Neuronal stem cell (in vitro differentiated cells): ENCODE measurements at regions not wholly inside any gene's neighbourhood (a gene's known extent, or its start where the extent isn't known, plus 50 kb on each side); places are given as distances from the start of the nearest gene placed in this dataset.

ENCODE experiments used
- DNase-seq: peaks from one replicate; pipeline ENCODE4 v3.0.0-alpha.2; 2013; ENCODE audit warnings: low spot score
- H2AFZ ChIP-seq: one replicate; pipeline ENCODE4 v1.6.1; 2013; ENCODE audit warnings: mild to moderate bottlenecking, low read length, inconsistent platforms
- H2AK5ac ChIP-seq: 2 replicates; pipeline ENCODE4 v1.6.1; 2013; ENCODE audit warnings: low read depth, mild to moderate bottlenecking, inconsistent platforms, low read length, moderate library complexity, mixed read lengths
- H2BK120ac ChIP-seq: 2 replicates; pipeline ENCODE4 v1.6.1; 2013; ENCODE audit warnings: low read depth, mild to moderate bottlenecking, inconsistent platforms, low read length, moderate library complexity, mixed read lengths
- H2BK12ac ChIP-seq: one replicate; pipeline ENCODE4 v1.6.1; 2013; ENCODE audit warnings: low read length, inconsistent platforms
- H2BK15ac ChIP-seq: 2 replicates; pipeline ENCODE4 v1.6.1; 2013; ENCODE audit warnings: mild to moderate bottlenecking, low read length, inconsistent platforms, mixed read lengths
- H2BK5ac ChIP-seq: one replicate; pipeline ENCODE4 v1.6.1; 2013; ENCODE audit warnings: inconsistent platforms, mild to moderate bottlenecking, low read length, moderate library complexity
- H3K14ac ChIP-seq: one replicate; pipeline ENCODE4 v1.6.1; 2013; ENCODE audit warnings: low read length, inconsistent platforms
- H3K18ac ChIP-seq: 2 replicates; pipeline ENCODE4 v1.6.1; 2013; ENCODE audit warnings: low read length, inconsistent platforms
- H3K23ac ChIP-seq: 2 replicates; pipeline ENCODE4 v1.6.1; 2013; ENCODE audit warnings: low read depth, mild to moderate bottlenecking, mixed read lengths, low read length, inconsistent platforms; ENCODE audit not compliant: poor library complexity
- H3K27ac ChIP-seq: replicated peaks from 3 replicates; pipeline ENCODE4 v1.5.1; 2013; ENCODE audit warnings: low read length, inconsistent platforms
- H3K27me3 ChIP-seq, 3 experiments: 2 replicates each; pipeline ENCODE4 v1.6.1; 2013; ENCODE audit warnings: low read length in 3 of 3, mild to moderate bottlenecking in 2 of 3, inconsistent platforms in 1 of 3, low read depth in 1 of 3, mixed read lengths in 1 of 3, moderate library complexity in 1 of 3; ENCODE audit not compliant: control insufficient read depth in 3 of 3, insufficient read depth in 3 of 3
- H3K36me3 ChIP-seq, 2 donors: replicated peaks in 1 of 2; 2 replicates each; pipeline ENCODE4 v1.6.1; 2013; ENCODE audit warnings: low read length in 2 of 2; ENCODE audit not compliant: control insufficient read depth in 2 of 2, insufficient read depth in 2 of 2
- H3K4ac ChIP-seq: 2 replicates; pipeline ENCODE4 v1.6.1; 2013; ENCODE audit warnings: inconsistent platforms, mild to moderate bottlenecking, low read length, moderate library complexity
- H3K4me1 ChIP-seq, 2 donors: 1 replicate in 1 of 2; 2 replicates in 1 of 2; pipeline ENCODE4 v1.6.1; 2013; ENCODE audit warnings: low read length in 2 of 2, low read depth in 1 of 2; ENCODE audit not compliant: control insufficient read depth in 2 of 2, insufficient read depth in 1 of 2
- H3K4me2 ChIP-seq: one replicate; pipeline ENCODE4 v1.6.1; 2013; ENCODE audit warnings: mild to moderate bottlenecking, low read length, inconsistent platforms; ENCODE audit not compliant: insufficient read depth, poor library complexity, severe bottlenecking
- H3K4me3 ChIP-seq, 2 donors: 2 replicates each; pipeline ENCODE4 v1.5.1; 2013; ENCODE audit warnings: low read length in 2 of 2, mild to moderate bottlenecking in 2 of 2, inconsistent platforms in 1 of 2, moderate library complexity in 1 of 2
- H3K79me1 ChIP-seq: one replicate; pipeline ENCODE4 v1.6.1; 2013; ENCODE audit warnings: low read depth, mild to moderate bottlenecking, inconsistent platforms, low read length, moderate library complexity
- H3K9ac ChIP-seq: one replicate; pipeline ENCODE4 v1.6.1; 2013; ENCODE audit warnings: mild to moderate bottlenecking, low read depth, low read length, inconsistent platforms; ENCODE audit not compliant: poor library complexity
- H3K9me3 ChIP-seq, 2 donors: replicated peaks in 1 of 2; 2 replicates each; pipeline versions ENCODE3 to v1.6.1; 2013; ENCODE audit warnings: low read length in 2 of 2, mild to moderate bottlenecking in 2 of 2, inconsistent platforms in 1 of 2, low read depth in 1 of 2, mixed read lengths in 1 of 2, moderate library complexity in 1 of 2; ENCODE audit not compliant: control insufficient read depth in 2 of 2, insufficient read depth in 1 of 2
- H4K8ac ChIP-seq: one replicate; pipeline ENCODE4 v1.6.1; 2013; ENCODE audit warnings: low read depth, mild to moderate bottlenecking, inconsistent platforms, low read length, moderate library complexity
- H4K91ac ChIP-seq: one replicate; pipeline ENCODE4 v1.6.1; 2013; ENCODE audit warnings: low read length, low read depth, mild to moderate bottlenecking, inconsistent platforms; ENCODE audit not compliant: poor library complexity
- WGBS, 2 donors: extraction: QIAGEN DNeasy Blood & Tissue Kit; methylation state at CpG; one replicate each; pipeline ENCODE4 v1.1.7; 2013; ENCODE audit warnings: missing lambda C conversion rate in 2 of 2, mixed read lengths in 1 of 2; ENCODE audit not compliant: insufficient read length in 2 of 2, insufficient replicate concordance in 1 of 2; ENCODE audit errors: extremely low coverage in 2 of 2; 5-methylcytosine and 5-hydroxymethylcytosine counted together

DNA sequence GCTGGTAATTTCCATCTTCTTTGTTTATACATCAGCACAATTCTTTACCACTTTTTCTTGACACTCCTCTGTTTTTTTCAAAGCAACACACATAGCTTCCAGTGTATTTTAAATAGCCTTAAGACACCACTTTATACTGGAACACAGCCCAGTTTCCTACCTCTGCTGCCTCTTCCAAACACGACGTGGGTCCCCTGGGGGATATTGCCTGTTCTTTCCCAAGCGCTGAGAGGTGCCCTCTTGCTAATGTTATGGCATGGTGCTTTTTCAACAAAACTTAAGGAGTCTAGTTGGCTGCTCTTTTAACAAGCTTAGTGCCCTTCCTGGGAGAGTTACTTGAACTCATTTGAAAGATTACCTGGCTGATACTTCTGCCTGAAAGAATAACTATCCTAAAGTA is 112.7 kb downstream of the OLFM4 start:
- H3K4me1 ChIP-seq, result peaks cover 13 to 23% of the 10 kb centered on the region in 2 donors
- no peak overlapping the region for H2AK5ac ChIP-seq
- H4K91ac ChIP-seq, result no peak overlapping the region
- no peak overlapping the region for H2BK120ac ChIP-seq
- no CpG with 5 or more reads among the region's 3 CpGs for WGBS, 2 donors
- no peaks in the 10 kb centered on the region for H3K36me3 ChIP-seq
- no peak overlapping the region for H2BK5ac ChIP-seq
- no peaks in the 10 kb centered on the region for H3K27me3 ChIP-seq
- no peak overlapping the region for H2BK12ac ChIP-seq
- H3K27ac ChIP-seq, result no peak overlapping the region
- H3K4me3 ChIP-seq, result no peak overlapping the region
- no peaks in the 10 kb centered on the region for H3K79me1 ChIP-seq
- no peak for DNase-seq
- H4K8ac ChIP-seq, result no peak overlapping the region
- H3K9me3 ChIP-seq, result no peaks in the 10 kb centered on the region
- H3K4me2 ChIP-seq, result no peak overlapping the region
- H3K23ac ChIP-seq, result no peak overlapping the region
- no peak overlapping the region for H2BK15ac ChIP-seq
- H2AFZ ChIP-seq, result no peak overlapping the region
- H3K18ac ChIP-seq, result no peak overlapping the region
- no peak overlapping the region for H3K4ac ChIP-seq
- no peak overlapping the region for H3K9ac ChIP-seq
- H3K14ac ChIP-seq, result no peak overlapping the region

DNA sequence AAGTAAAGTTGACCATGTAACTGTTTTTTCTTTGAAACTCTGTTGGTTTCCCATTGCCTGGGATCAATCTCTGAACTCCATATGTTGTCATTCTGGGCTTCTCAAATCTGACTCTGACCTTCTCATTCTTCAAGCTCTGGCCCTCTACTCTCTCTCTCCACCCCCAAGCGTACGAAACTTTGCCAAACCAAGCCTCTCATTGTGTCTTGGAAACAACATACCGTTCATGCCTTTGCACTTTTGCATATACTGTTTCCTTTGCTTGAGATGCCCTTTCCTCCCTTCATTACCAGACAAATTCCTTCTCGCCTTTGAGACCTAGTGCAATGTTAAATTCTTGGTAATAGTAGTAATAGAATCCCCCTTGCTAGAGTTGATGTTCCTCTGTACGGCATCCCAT is 113.7 kb downstream of the OLFM4 start:
- Histone ChIP-seq H3K23ac (no peak overlapping the region), H2AFZ (peak overlapping the region; percentile 11), H3K9ac (no peak overlapping the region), H3K4ac (no peak overlapping the region), H3K4me2 (no peak overlapping the region), H2BK5ac (no peak overlapping the region), H3K4me1 (peaks cover 13 to 23% of the 10 kb centered on the region in 2 donors), H3K27ac (no peak overlapping the region), H4K91ac (no peak overlapping the region), H3K4me3 (no peak overlapping the region), H3K9me3 (no peaks in the 10 kb centered on the region), H2BK120ac (no peak overlapping the region), H3K79me1 (no peaks in the 10 kb centered on the region), H4K8ac (no peak overlapping the region), H2BK15ac (no peak overlapping the region), H2AK5ac (no peak overlapping the region), H3K18ac (no peak overlapping the region), H3K36me3 (no peaks in the 10 kb centered on the region), H2BK12ac (no peak overlapping the region), H3K14ac (no peak overlapping the region), H3K27me3 (no peaks in the 10 kb centered on the region)
- WGBS, 2 donors, result no CpG with 5 or more reads among the region's 5 CpGs
- DNase-seq, result no peak

DNA sequence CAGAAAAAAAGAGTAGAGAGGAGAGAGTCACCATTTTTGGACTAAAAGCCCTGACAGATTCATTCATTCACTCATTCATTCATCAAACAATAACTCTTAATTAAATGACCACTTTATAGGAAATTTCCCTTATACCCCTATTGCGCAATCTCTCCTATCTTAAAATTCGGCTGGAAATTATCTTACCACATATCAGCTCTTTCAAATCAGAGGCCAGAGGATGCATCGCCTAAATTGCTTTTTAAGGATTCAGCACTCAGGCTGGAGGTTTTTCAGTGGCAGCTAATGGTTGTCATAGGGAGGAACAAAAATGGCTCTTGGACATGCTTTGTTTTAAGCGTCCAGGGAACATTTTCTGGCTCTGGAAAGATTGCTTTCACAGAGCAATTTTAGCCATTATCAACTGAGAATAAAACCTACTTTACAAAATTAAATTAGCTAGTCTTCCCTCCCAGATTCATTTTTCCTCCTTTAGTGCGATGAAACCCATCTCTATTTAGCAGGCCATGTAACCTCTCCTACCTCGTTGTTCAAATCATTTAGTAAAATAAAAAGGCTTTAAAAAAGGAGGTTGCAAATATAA is 115.2 kb downstream of the OLFM4 start:
- no peaks in the 10 kb centered on the region for H3K79me1 ChIP-seq
- no peak overlapping the region for H3K27ac ChIP-seq
- no peak overlapping the region for H3K4me2 ChIP-seq
- no peak overlapping the region for H3K9ac ChIP-seq
- H3K4me3 ChIP-seq, result no peak overlapping the region
- no peaks in the 10 kb centered on the region for H3K27me3 ChIP-seq
- H3K9me3 ChIP-seq, result no peaks in the 10 kb centered on the region
- WGBS, 2 donors, result 100% methylated on average over 1 of the region's 6 CpGs; no CpG with 5 or more reads in 1 of the 2 donors
- H3K4ac ChIP-seq, result no peak overlapping the region
- H3K18ac ChIP-seq, result no peak overlapping the region
- H4K91ac ChIP-seq, result no peak overlapping the region
- no peak overlapping the region for H2BK15ac ChIP-seq
- H2BK120ac ChIP-seq, result no peak overlapping the region
- H2AFZ ChIP-seq, result peak overlapping the region; percentile 17
- H3K14ac ChIP-seq, result no peak overlapping the region
- H4K8ac ChIP-seq, result no peak overlapping the region
- peaks cover 13 to 23% of the 10 kb centered on the region in 2 donors for H3K4me1 ChIP-seq
- no peak overlapping the region for H2BK5ac ChIP-seq
- no peaks in the 10 kb centered on the region for H3K36me3 ChIP-seq
- no peak for DNase-seq
- no peak overlapping the region for H3K23ac ChIP-seq
- no peak overlapping the region for H2AK5ac ChIP-seq
- no peak overlapping the region for H2BK12ac ChIP-seq

DNA sequence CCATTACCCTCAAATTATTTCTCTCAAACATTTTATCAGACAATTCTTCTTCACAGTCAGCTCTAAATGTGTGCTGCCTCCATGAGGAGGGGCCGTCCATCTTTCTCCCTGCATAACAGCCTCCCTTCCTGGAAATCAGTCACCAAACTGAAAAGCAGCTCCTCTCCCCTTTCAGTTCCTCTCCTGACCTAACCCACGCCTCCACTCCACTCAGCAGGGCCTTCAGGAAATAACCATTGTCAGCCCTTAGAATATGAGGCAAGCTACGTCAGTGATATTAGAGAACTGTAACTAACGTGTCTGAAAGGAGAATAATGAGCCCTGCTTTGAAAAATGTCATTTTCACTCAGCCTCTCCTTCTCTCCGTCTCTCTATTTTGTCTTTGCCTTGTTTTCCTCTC is 116.2 kb downstream of the OLFM4 start:
- Histone ChIP-seq H3K4me3 (no peak overlapping the region), H2AFZ (peak overlapping the region; percentile 80), H3K18ac (no peak overlapping the region), H2BK15ac (no peak overlapping the region), H2AK5ac (no peak overlapping the region), H3K27me3 (no peaks in the 10 kb centered on the region), H4K8ac (no peak overlapping the region), H3K27ac (no peak overlapping the region), H2BK5ac (no peak overlapping the region), H3K79me1 (no peaks in the 10 kb centered on the region), H3K23ac (no peak overlapping the region), H2BK12ac (no peak overlapping the region), H3K36me3 (no peaks in the 10 kb centered on the region), H2BK120ac (no peak overlapping the region), H3K14ac (no peak overlapping the region), H3K4me2 (no peak overlapping the region), H3K9me3 (no peaks in the 10 kb centered on the region), H3K4ac (no peak overlapping the region), H3K4me1 (peaks cover 13 to 23% of the 10 kb centered on the region in 2 donors), H4K91ac (no peak overlapping the region), H3K9ac (no peak overlapping the region)
- no peak for DNase-seq
- no CpG with 5 or more reads among the region's 5 CpGs for WGBS, 2 donors
